CD4-positive, CD25-positive, alpha-beta regulatory T cell (primary cell): ENCODE measurements at regions not wholly inside any gene's neighbourhood (a gene's known extent, or its start where the extent isn't known, plus 50 kb on each side); places are given as distances from the start of the nearest gene placed in this dataset.
"Not testable (repeated sequence)": the region's sequence is repeated elsewhere in the genome, so short reads cannot be mapped to it uniquely, and the experiment has no call there.

Experiments
- ATAC-seq, 2 donors: fragments of 150-1000 bp; cut with Tn5 transposase; one replicate each; pipeline ENCODE4 v1.10.0; 2021; ENCODE audit warnings: low read depth in 2 of 2, moderate number of reproducible peaks in 2 of 2, moderate library complexity in 1 of 2
- DNase-seq, 3 donors: peaks; one replicate each; pipeline versions ENCODE4 v3.0.0 to v3.0.0-alpha.2; 2012 to 2022; ENCODE audit warnings: mixed read lengths in 1 of 3
- H3K27ac ChIP-seq: one replicate; pipeline ENCODE4 v1.7.0; 2013; ENCODE audit warnings: mild to moderate bottlenecking, low read length; ENCODE audit not compliant: insufficient read depth, poor library complexity, severe bottlenecking
- H3K27me3 ChIP-seq: one replicate; pipeline ENCODE4 v1.7.0; 2013; ENCODE audit warnings: low read length; ENCODE audit not compliant: control insufficient read depth, insufficient read depth
- H3K36me3 ChIP-seq: one replicate; pipeline ENCODE4 v1.7.0; 2013; ENCODE audit warnings: mild to moderate bottlenecking, low read length, moderate library complexity; ENCODE audit not compliant: control insufficient read depth, insufficient read depth
- H3K4me1 ChIP-seq: 2 replicates; pipeline ENCODE4 v1.7.0; 2013; ENCODE audit warnings: mild to moderate bottlenecking, low read length; ENCODE audit not compliant: insufficient read depth, control insufficient read depth, poor library complexity, severe bottlenecking
- H3K4me3 ChIP-seq: one replicate; pipeline ENCODE4 v1.7.0; 2013; ENCODE audit warnings: low read depth, mild to moderate bottlenecking, low read length, moderate library complexity
- H3K9me3 ChIP-seq, 2 experiments: 1 replicate in 1 of 2; 2 replicates in 1 of 2; pipeline ENCODE4 v1.7.0; 2013; ENCODE audit warnings: low read length in 2 of 2, mild to moderate bottlenecking in 1 of 2, moderate library complexity in 1 of 2; ENCODE audit not compliant: control insufficient read depth in 2 of 2
- H3K27ac Mint-ChIP-seq, 3 donors: one replicate each; pipeline ENCODE4 v1.8.0; 2020 to 2022; ENCODE audit warnings: mild to moderate bottlenecking in 3 of 3, mixed read lengths in 3 of 3, moderate library complexity in 2 of 3
- H3K27me3 Mint-ChIP-seq: one replicate; pipeline ENCODE4 v1.8.0; 2022; ENCODE audit warnings: mild to moderate bottlenecking, mixed read lengths
- H3K36me3 Mint-ChIP-seq: one replicate; pipeline ENCODE4 v1.8.0; 2020; ENCODE audit warnings: mixed read lengths
- H3K4me1 Mint-ChIP-seq, 4 donors: one replicate each; pipeline ENCODE4 v1.8.0; 2020 to 2022; ENCODE audit warnings: mixed read lengths in 4 of 4, mild to moderate bottlenecking in 1 of 4
- H3K4me3 Mint-ChIP-seq, 4 donors: one replicate each; pipeline ENCODE4 v1.8.0; 2020 to 2022; ENCODE audit warnings: mild to moderate bottlenecking in 4 of 4, mixed read lengths in 4 of 4, moderate library complexity in 3 of 4
- H3K9me3 Mint-ChIP-seq, 7 donors: one replicate each; pipeline ENCODE4 v1.8.0; 2020 to 2022; ENCODE audit warnings: mixed read lengths in 7 of 7, mild to moderate bottlenecking in 3 of 7, moderate library complexity in 2 of 7

DNA sequence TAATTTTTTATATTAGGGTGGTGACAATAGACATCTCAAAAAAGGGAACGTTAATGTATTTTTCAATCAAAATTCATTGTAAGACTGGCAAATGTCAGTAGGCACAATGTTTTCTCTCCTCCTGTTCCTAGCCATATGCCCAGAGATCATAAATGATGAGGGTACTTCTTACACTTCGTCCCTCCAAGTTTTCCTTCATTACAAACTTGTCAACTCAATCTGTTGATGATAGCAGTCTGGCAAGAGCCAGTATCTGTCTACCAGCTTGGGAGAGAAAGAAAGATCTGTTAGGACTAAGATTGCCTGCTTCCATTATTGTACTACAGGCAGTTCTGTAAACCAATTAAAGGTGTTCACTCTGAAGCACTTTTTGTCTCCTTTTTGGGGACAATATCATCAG lies 130.9 kb upstream of the DAAM1 start:
- Mint-ChIP-seq H3K4me3 (no peak overlapping the region), H3K27me3 (peaks cover 9% of the 10 kb centered on the region), H3K36me3 (no peaks in the 10 kb centered on the region)

DNA sequence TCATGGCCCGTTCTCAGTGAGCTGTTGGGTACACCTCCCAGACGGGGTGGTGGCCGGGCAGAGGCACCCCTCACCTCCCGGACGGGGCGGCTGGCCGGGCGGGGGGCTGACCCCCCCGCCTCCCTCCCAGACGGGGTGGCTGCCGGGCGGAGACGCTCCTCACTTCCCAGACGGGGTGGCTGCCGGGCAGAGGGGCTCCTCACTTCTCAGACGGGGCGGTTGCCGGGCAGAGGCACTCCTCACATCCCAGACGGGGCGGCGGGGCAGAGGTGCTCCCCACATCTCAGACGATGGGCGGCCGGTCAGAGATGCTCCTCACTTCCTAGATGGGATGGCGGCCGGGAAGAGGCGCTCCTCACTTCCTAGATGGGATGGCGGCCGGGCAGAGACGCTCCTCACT lies 129.7 kb upstream of the DAAM1 start:
- H3K9me3 ChIP-seq, ATAC-seq, H3K4me1 ChIP-seq, H3K27ac Mint-ChIP-seq, H3K36me3 Mint-ChIP-seq, H3K27ac ChIP-seq, H3K36me3 ChIP-seq, DNase-seq, H3K4me3 Mint-ChIP-seq, H3K27me3 Mint-ChIP-seq, H3K4me3 ChIP-seq, H3K27me3 ChIP-seq, H3K4me1 Mint-ChIP-seq: not testable (repeated sequence)
- peaks cover 0 to 10% (median 5%) of the 10 kb centered on the region in 7 donors for H3K9me3 Mint-ChIP-seq

More for the DNA sequence above, 130.9 kb upstream of the DAAM1 start:
- H3K4me1 ChIP-seq: no peaks in the 10 kb centered on the region
- no peak for ATAC-seq
- H3K27me3 ChIP-seq: no peaks in the 10 kb centered on the region
- H3K27ac ChIP-seq: no peak overlapping the region
- DNase-seq: no peak
- H3K9me3 Mint-ChIP-seq: peaks cover 0 to 4% (median 0%) of the 10 kb centered on the region in 7 donors
- H3K27ac Mint-ChIP-seq: no peak overlapping the region
- no peak overlapping the region for H3K4me3 ChIP-seq
- no peaks in the 10 kb centered on the region for H3K36me3 ChIP-seq
- H3K9me3 ChIP-seq: no peaks in the 10 kb centered on the region
- no peaks in the 10 kb centered on the region for H3K4me1 Mint-ChIP-seq

- Histone ChIP-seq H3K36me3 (no peaks in the 10 kb centered on the region), H3K27ac (no peak overlapping the region), H3K4me3 (no peak overlapping the region), H3K9me3 (no peaks in the 10 kb centered on the region), H3K27me3 (no peaks in the 10 kb centered on the region), H3K4me1 (no peaks in the 10 kb centered on the region)
- Mint-ChIP-seq H3K4me3 (no peak overlapping the region), H3K9me3 (peaks cover 0 to 10% (median 5%) of the 10 kb centered on the region in 7 donors), H3K27ac (no peak overlapping the region), H3K27me3 (no peaks in the 10 kb centered on the region), H3K4me1 (no peaks in the 10 kb centered on the region), H3K36me3 (no peaks in the 10 kb centered on the region)
- DNase-seq (no peak), ATAC-seq (no peak)
Measured at GRCh38 chr14:59060841-59061240, 127.6 kb upstream of the DAAM1 start.

- Mint-ChIP-seq H3K4me3 (no peak overlapping the region), H3K27ac (no peak overlapping the region), H3K4me1 (no peaks in the 10 kb centered on the region), H3K9me3 (peaks cover 0 to 10% (median 5%) of the 10 kb centered on the region in 7 donors), H3K27me3 (no peaks in the 10 kb centered on the region), H3K36me3 (no peaks in the 10 kb centered on the region)
- no peak overlapping the region for H3K4me3 ChIP-seq
- H3K27me3 ChIP-seq: no peaks in the 10 kb centered on the region
- H3K9me3 ChIP-seq: no peaks in the 10 kb centered on the region
- DNase-seq (no peak), ATAC-seq (no peak)
- no peaks in the 10 kb centered on the region for H3K4me1 ChIP-seq
- no peak overlapping the region for H3K27ac ChIP-seq
- no peaks in the 10 kb centered on the region for H3K36me3 ChIP-seq
Measured at GRCh38 chr14:59061292-59061691, 127.2 kb upstream of the DAAM1 start.

GRCh38 chr14:59063259-59063658 lies 125.2 kb upstream of the DAAM1 start:
- Histone ChIP-seq H3K9me3 (no peaks in the 10 kb centered on the region), H3K27me3 (no peaks in the 10 kb centered on the region), H3K4me3 (no peak overlapping the region), H3K36me3 (no peaks in the 10 kb centered on the region), H3K4me1 (no peaks in the 10 kb centered on the region), H3K27ac (no peak overlapping the region)
- Mint-ChIP-seq H3K27me3 (no peaks in the 10 kb centered on the region), H3K9me3 (peaks cover 0 to 10% (median 5%) of the 10 kb centered on the region in 7 donors), H3K4me1 (no peaks in the 10 kb centered on the region), H3K27ac (no peak overlapping the region), H3K4me3 (no peak overlapping the region), H3K36me3 (no peaks in the 10 kb centered on the region)
- no peak for ATAC-seq
- no peak for DNase-seq

DNA sequence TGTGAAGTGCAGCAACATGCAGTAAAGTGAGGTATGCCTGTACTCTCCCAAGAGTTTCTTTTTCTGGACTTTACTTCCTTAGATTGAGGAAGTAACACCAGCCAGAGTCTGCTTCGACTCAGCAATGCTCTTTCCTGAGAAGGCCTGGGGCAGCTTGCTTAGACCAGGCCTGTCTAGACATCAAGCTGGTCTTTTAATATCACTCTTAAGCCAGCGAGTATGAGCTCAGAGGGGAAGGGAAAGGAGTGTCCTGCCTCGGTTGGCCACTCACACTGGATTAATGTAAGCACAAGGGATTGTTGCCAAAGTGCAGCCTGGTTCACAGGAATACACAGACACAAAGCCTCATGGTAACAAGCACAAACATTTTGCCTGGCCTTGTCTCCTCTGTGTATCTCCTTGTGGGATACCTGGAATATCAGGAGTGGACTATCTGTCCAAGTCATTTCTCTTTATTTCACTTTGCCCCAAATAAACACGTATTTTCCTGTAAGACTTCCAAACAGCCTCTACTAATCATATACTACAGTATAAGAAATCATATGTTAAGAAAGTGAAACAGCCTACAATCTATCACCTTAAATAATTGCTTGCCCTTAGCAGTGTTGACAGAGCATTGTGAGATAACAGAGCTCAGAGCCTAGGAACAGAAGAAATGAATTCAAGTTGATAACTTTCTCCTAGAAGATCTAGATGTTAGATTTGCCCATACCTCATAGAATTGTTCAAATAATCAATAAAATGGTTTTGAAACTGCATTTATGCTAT lies 121.2 kb upstream of the DAAM1 start:
- Mint-ChIP-seq H3K27ac (no peak overlapping the region), H3K4me3 (no peak overlapping the region), H3K9me3 (peaks cover 0 to 7% (median 5%) of the 10 kb centered on the region in 7 donors), H3K36me3 (no peaks in the 10 kb centered on the region), H3K4me1 (no peaks in the 10 kb centered on the region), H3K27me3 (peaks cover 10% of the 10 kb centered on the region)
- Histone ChIP-seq H3K27ac (no peak overlapping the region), H3K36me3 (no peaks in the 10 kb centered on the region), H3K27me3 (peaks cover 4% of the 10 kb centered on the region), H3K4me1 (no peaks in the 10 kb centered on the region), H3K9me3 (no peaks in the 10 kb centered on the region), H3K4me3 (no peak overlapping the region)
- ATAC-seq (no peak), DNase-seq (no peak)

- H3K9me3 ChIP-seq: no peaks in the 10 kb centered on the region
- H3K4me3 Mint-ChIP-seq: no peak overlapping the region
- no peak overlapping the region for H3K27ac Mint-ChIP-seq
- no peaks in the 10 kb centered on the region for H3K36me3 Mint-ChIP-seq
- H3K27me3 Mint-ChIP-seq: peaks cover 14% of the 10 kb centered on the region
- no peaks in the 10 kb centered on the region for H3K4me1 ChIP-seq
- peaks cover 4% of the 10 kb centered on the region for H3K27me3 ChIP-seq
- no peak for ATAC-seq
- peaks cover 0 to 3% (median 0%) of the 10 kb centered on the region in 7 donors for H3K9me3 Mint-ChIP-seq
- H3K4me1 Mint-ChIP-seq: no peaks in the 10 kb centered on the region
- no peak overlapping the region for H3K27ac ChIP-seq
- H3K4me3 ChIP-seq: no peak overlapping the region
- no peaks in the 10 kb centered on the region for H3K36me3 ChIP-seq
- DNase-seq: no peak
Measured at GRCh38 chr14:59069163-59069854, 119.2 kb upstream of the DAAM1 start.

DNA sequence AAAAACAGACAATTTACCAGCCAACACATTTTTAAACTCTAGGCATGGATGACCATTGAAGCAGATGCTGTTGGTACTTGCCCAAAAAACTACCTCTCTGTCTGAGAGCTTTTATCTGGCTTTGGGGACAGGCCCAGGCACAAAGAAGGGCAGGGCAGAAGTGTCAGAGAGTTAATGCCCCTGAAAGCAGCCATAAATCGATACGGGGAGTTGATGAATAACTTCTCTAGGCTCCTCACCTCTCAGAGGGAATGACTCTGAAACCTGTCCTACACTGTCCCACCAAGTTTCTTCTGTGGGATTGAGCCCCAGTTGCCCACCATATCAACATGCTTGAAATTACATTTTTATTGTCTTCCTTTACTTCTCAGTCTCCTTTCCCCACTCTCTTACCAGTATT lies 113.0 kb upstream of the DAAM1 start:
- Histone ChIP-seq H3K27ac (no peak overlapping the region), H3K36me3 (no peaks in the 10 kb centered on the region), H3K4me3 (no peak overlapping the region), H3K27me3 (peaks cover 9% of the 10 kb centered on the region), H3K4me1 (no peaks in the 10 kb centered on the region), H3K9me3 (no peaks in the 10 kb centered on the region)
- DNase-seq: no peak
- Mint-ChIP-seq H3K27ac (no peak overlapping the region), H3K4me1 (no peaks in the 10 kb centered on the region), H3K4me3 (no peak overlapping the region), H3K9me3 (no peaks in the 10 kb centered on the region), H3K36me3 (no peaks in the 10 kb centered on the region), H3K27me3 (peaks cover 17% of the 10 kb centered on the region)
- no peak for ATAC-seq
